DMS 273 (cell line): ENCODE measurements at regions not wholly inside any gene's neighbourhood (a gene's known extent, or its start where the extent isn't known, plus 50 kb on each side); places are given as distances from the start of the nearest gene placed in this dataset.
"Not testable (repeated sequence)": the region's sequence is repeated elsewhere in the genome, so short reads cannot be mapped to it uniquely, and the experiment has no call there.

ENCODE experiments used
- DNase-seq: peaks from one replicate; lab custom pipeline; 2025; ENCODE audit not compliant: unreplicated experiment; lab: John Stamatoyannopoulos, UW

DNA sequence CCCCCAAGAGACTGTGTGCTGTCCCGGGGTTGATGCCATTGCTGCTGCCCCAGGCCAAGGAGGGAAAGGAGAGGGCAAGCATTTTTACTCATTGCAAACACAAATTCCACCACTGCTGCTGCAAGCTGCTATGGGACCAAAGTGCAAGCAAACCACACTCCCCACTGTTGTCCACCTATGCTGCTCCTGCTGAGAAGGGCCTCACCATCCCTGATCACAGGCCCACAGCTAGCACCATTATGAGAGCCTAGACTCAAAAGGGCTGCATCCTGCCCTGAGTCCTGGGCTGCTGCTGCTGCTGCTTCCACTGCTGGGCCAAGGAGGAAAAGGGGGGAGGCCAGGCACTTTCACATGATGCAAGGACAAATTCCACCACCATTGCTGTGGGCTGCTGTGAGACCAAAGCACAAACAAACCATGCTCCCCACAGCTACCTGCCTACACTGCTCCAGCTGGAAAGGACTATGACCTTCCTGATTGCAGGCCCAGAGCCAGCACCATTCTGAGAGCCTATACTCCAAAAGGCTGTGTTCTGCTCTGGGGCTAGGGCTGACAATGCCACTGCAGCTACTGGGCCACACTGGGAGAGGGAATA lies 218.2 kb upstream of the ZCCHC13 start:
- DNase-seq = no peak

DNA sequence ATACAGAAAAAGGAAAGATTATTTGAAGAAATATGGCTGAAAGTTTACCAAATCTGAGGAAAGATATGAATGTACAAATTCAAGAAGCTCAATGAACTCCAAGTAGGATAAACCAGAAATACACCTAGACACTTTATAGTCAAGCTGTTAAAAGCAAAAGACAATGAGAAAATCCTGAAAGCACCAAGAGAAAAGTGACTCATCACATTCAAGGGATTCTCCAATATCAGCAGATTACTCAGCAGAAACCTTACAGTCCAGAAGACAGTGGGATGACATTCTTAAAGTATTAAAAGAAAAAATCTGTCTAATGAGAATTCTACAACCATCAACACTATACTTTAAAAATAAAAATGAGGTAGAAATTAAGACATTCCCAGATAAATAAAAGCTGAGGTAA lies 223.8 kb upstream of the ZCCHC13 start:
- DNase-seq = no peak

DNA sequence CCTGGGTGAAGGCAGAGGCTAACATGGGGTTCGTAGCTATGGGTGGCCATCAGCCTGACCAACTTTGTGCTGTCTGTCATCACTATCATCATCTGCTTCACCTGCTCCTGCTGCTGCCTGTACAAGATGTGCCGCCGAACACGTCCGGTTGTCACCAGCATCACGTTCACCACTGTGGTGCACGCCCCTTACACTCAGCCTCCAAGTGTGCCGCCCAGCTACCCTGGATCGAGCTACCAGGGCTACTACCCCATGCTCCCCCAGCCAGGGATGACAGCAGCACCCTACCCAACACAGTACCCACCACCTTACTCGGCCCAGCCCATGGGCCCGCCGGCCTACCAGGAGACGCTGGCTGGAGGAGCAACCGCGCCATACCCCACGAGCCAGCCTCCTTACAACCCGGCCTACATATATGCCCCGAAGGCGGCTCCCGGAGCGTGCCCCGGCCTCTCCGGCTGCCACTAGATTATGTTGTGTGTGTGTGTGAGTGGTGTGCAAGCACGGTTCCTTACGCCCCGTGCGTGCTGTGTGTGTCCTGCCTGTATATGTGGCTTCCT lies 213.4 kb upstream of the XIST start:
- DNase-seq = no peak

DNA sequence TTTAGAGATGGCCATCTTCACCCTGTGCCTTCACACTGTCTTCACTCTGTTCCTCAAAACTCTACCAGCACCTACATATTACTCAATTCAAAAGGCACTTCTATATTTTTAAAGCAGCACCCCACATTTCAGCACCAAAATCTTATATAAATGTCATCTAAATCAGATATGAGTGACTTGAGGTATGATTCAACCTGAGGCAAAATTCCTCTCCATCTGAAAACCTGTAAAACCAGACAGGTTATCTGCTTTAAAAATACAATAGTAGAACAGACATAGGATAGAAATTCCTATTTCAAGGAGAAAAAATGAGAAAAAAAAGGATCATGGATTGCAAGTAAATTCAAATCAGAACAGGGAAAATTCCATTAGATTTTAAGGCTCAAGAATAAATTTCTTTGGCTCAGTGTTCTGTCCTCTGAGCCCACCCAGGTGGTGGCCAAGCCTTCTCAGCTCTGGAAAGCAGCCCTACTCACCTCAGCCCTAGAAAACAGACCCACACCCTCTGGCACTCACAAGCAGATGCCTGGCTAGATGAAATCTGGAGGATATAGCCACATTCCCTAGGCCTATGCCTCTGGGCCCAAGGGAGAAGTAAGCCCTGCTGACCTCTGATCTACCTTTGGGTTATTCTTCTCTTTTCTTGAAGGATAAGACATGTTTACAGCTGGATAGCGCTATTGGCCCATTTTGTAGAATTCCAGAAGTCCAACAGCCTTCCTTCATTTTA lies 211.1 kb upstream of the XIST start:
- no peak for DNase-seq

DNA sequence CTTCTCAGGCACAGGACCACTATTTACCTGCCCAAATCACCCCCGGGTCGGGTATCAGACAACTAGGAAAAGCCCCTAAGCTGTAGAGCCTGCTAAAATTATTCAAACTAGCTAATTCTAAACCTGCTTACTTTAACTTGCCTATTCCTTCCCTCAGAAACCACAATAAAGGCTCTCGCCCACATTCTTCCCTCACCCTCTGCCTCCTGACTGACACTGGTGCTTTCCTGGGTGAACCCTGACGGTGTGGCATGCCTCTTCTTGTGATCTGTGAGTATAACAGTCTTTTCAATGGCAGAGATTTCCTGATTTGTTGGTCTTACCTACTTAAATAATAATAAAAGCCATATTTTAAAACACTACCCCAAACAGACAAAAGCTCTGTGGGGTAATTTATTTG lies 209.4 kb upstream of the XIST start:
- DNase-seq = no peak

DNA sequence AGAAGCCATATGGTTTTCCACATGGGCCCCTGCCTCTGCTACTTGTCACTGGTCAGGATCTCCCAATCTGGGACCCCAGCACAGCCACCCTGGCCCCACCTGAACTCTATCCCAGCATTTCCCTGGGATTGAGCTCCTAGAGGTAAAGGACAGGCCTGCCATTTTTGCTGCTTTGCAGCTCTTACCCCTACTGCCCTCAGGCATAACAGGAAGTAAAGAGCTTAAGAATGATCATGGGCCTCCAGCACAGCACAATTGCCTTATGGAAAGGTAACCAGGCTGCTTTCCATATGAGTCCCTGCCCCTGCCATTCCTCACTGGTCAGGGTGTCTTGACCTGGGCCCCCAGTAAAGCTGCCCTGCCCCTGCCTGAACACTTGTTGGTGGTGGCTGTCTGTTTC lies 196.6 kb upstream of the XIST start:
- no peak for DNase-seq

DNA sequence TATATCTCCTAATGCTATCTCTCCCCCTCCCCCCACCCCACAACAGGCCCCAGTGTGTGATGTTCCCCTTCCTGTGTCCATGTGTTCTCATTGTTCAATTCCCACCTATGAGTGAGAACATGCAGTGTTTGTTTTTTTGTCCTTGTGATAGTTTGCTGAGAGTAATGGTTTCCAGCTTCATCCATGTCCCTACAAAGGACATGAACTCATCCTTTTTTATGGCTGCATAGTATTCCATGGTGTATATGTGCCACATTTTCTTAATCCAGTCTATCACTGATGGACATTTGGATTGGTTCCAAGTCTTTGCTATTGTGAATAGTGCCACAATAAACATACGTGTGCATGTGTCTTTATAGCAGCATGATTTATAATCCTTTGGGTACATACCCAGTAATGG lies 181.6 kb upstream of the XIST start:
- DNase-seq = not testable (repeated sequence)

DNA sequence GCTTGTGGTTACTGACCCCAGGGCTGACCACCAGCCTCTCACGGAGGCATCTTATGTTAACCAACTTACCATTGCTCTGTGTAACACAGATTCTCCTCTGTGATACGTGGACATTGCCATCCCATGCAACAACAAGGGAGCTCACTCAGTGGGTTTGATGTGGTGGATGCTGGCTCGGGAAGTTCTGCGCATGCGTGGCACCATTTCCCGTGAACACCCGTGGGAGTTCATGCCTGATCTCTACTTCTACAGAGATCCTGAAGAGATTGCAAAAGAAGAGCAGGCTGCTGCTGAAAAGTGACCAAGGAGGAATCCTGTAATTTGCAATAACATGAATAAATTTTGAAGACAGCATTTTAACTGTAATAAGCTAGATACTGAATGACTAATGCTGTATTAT lies 179.0 kb upstream of the XIST start:
- not testable (repeated sequence) for DNase-seq

DNA sequence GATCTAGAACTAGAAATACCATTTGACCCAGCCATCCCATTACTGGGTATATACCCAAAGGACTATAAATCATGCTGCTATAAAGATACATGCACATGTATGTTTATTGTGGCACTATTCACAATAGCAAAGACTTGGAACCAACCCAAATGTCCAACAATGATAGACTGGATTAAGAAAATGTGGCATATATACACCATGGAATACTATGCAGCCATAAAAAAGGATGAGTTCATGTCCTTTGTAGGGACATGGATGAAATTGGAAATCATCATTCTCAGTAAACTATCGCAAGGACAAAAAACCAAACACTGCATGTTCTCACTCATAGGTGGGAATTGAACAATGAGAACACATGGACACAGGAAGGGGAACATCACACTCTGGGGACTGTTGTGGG lies 178.3 kb upstream of the XIST start:
- DNase-seq = not testable (repeated sequence)

DNA sequence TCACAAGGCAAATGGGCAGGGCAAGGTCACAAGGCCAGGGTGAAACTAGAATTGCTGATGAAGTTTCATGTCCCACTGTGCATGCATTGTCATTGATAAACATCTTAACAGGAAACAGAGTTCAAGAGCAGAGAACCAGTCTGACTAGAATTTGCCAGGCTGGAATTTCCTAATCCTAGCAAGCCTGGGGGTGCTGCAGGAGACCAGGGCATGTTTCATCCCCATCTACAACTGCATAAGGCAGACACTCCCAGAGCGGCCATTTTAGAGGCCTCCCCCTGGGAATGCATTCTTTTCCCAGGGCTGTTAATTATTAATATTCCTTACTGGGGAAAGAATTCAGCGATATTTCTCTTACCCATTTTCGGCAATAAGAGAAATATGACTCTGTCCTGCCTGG lies 172.6 kb upstream of the XIST start:
- DNase-seq = not testable (repeated sequence)

DNA sequence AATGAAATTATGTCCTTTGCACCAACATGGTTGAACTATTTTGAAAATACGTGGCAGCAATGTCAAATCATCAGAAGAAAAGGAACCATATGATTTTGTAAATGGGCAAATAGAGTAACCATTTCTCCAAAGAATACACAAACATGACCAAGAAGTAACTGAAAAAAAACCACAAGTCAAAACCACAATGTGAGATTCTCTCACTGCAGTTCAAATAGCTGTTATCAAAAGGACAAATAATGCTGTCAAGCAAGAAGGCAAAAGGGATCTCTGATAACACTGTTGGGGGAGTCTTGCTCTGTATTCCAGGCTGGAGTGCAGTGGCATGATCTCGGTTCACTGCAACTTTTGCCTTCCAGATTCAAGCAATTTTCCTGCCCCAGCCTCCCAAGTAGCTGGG lies 170.7 kb upstream of the XIST start:
- DNase-seq = no peak

DNA sequence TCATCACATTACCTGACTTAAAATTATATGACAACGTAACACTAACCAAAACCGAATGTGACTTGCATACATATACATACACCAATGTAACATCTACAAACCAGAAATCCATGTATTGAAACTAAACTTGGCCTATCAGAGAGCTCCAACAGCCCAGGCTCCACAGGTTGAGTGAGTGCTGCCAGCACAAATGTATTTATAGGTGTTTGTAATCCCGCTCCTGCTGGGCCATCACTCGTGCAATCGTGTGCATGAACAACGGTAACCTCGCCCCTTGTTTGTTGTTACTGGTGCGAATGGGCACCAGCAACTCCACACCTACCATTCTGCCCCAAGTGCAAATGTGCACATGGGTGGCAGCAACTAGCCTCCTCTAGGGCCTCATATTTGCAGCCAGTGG lies 165.7 kb upstream of the XIST start:
- DNase-seq = no peak

DNA sequence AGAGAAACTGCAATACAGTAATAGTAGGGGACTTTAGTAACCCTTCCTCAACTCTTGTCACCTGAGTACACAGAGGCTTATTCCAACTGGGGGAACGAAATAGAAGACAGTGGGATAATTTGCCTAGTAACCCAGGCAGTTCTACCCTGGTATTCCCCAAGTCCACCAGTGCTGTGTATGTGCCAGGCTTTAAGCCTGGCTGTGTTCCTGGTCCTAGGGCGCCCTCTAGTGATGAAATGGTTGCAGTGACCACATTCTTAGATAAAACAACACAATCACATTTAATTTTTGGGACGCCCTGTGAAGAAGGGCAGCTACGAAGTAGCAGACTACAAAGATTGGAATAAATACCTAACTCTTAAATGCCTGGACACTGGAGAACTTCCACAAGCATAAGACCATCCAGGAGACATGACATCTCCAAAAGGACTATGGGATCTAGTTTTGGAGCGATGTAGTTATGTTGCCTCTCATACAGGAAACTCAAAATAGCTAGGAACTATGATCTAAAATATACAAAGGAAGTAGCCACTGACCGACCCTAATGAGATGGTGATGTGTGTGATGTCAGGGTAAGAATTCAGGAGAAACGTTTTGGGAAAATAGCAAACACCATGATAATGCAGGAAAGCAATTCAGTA lies 163.0 kb upstream of the XIST start:
- DNase-seq = peak; percentile 92

DNA sequence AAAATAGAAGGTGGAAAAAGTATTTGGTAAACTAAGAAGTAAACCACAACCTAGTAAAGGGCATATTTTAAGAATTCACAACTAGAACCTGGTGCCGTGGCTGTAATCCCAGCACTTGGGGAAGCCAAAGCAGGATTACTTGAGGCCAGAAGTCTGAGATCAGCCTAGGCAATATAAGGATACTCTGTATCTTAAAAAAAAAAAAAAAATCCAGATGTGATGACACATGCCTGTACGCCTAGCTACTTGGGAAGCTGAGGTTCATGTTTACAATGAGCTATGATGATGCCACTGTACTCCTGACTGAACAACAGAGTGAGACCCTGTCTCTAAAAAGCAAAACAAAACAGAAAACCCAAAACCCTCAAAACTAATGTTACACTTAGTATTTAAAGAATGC lies 156.5 kb upstream of the XIST start:
- no peak for DNase-seq

DNA sequence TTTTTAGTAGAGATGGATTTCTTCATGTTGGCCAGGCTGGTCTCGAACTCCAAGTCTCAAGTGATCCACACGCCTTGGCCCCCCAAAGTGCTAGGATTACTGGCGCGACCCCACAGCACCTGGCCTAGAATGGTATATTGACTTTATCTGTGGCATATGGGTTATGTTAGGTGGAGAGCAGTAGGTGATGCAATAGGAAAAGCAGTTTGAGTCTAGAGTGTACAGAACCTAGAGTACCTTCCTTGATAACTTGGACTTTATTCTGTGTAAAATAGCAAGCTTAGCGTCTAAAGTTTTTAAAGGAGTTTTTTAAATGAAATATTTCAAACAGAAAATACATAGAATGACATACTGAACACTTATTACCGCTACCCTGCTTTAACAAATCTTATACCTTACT lies 139.5 kb upstream of the XIST start:
- DNase-seq = no peak

DNA sequence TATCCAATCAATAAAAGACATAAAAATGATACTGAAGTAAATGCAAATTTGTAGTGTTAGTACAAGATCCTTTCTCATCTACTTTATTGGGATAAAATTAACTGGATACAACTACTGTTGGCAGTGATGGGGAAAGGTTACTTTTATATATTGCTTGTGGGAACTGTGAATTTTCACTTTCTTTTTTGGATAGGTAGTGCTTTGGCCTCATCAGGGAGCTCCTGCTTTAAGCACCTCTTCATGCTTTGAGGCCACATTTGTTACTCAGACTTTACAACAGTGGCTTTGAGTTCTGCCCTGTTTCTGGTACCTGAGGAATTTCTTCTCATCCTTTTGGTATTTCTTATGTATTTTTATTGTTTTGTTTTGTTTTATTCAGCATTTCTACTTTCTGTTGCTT lies 134.7 kb upstream of the XIST start:
- no peak for DNase-seq

DNA sequence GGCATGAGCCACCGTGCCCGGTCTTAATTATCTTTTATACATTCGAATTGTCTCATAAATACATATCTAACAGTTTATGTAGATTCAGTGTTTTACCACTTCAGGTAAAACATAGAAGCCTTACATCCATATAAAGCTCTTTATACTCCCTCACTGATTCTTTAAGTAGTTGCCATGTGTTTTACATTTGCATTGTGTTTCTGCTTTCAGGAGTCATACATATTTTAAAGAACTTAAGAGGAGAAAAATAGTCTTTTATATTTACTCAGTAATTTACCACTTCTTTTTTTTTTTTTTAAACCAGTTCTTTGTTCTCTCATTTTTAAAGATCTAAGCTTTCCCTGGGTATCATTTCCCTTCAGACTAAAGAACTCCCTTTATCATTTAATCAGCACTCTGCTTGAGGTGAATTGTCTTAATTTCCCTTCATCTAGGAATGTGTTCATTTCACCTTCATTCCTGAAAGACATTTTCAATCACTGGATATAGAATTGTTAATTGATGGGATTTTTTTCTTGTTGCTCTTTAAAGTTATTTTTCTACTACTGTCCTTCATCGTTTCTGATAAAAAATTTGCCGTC lies 127.1 kb upstream of the XIST start:
- no peak for DNase-seq

DNA sequence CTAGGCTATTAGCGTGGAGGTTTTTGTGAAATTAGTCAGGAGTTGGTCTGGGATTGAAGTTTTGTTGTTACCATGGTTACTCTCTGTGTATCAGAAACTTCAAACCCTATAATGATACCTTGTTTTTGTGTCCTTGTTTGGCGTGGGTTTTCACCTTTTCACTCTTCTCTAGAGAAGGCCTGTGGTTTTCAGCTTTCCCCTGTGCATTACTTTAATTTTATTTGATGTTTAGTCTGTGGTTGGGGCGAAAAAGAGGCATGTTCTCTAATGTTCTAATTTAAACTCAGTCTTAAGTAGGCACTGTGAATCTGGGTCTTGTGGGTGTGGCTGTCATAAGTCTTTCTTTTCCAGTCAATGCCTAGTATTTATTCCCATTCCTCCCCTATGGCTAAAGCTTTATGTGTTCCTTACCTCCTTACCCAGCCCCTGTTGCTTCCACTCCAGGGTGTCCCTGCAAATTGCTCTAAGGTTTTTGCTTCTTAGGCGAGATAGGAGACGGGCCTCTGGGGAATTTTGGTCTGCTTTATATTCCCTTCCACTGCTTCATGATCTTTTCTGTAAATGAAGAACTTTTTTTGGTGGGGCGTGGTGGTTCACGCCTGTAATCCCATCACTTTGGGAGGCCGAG lies 125.1 kb upstream of the XIST start:
- DNase-seq = no peak

DNA sequence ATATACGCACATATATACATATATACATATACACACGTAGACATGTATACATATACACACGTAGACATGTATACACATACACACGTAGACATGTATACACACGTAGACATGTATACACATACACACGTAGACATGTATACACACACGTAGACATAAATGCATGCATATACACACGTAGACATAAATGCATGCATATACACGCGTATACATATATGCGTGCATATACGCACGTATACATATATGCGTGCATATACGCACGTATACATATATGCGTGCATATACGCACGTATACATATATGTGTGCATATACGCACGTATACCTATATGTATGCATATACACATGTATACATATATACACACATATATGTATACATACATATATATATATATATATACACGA lies 114.9 kb upstream of the XIST start:
- not testable (repeated sequence) for DNase-seq

DNA sequence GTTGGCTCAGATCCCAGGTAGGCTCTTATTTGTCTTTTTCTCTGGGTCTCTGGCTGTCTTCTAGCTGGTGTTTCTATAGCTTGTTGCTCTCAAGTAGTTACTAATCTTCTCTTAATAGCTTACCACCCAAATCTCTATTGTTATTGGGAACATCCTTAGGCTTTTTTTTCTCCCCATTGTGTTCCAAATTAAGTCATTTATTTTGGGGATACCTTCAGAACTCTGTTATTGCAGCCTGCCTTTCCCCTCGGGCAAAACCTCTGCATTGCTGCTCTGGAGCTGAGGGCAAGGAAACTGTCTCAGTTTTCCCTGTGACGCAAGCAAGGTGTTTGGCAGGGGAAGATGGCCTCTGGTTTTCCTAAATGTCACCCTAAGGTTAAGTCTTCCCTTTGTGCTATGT lies 113.3 kb upstream of the XIST start:
- DNase-seq = no peak

DNA sequence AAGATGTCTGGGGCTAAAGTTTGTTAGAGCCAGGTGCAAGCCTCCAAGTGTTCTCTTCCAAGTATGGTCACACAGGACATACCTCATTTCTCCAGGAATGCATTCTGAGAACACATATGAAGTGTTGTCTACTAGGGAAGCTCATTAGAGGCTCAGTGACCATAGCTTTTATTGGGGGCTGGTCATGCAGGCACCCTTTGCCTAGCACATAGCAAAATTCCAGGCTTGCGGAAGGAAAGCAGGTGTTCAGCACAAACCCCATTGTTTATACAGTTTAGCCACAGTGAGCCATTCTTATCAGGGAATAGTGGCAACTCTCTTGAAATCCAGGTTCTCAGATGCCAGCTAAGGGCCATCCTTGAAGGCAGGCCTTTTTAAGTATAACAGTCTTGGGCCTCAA lies 112.1 kb upstream of the XIST start:
- DNase-seq = no peak
